Heart left ventricle (tissue), 16 donors: ENCODE measurements at regions not wholly inside any gene's neighbourhood (a gene's known extent, or its start where the extent isn't known, plus 50 kb on each side); places are given as distances from the start of the nearest gene placed in this dataset.

Experiments used
- ATAC-seq, 4 donors: fragments of 200-7000 bp; cut with Tn5 transposase; one replicate each; pipeline ENCODE4 v1.9.1; 2020 to 2022; ENCODE audit warnings: moderate library complexity in 4 of 4, mild to moderate bottlenecking in 3 of 4, moderate number of reproducible peaks in 1 of 4
- DNase-seq, 5 donors: peaks; one replicate each; pipeline ENCODE4 v3.0.0-alpha.2; 2020
- H3K27ac ChIP-seq, 12 donors: fragments of 200-600 bp; sonication (generic) in 4 of 12; one replicate each; pipeline versions ENCODE4 v1.5.0 to v1.8.0; 2016 to 2022; ENCODE audit warnings: mild to moderate bottlenecking in 2 of 12
- H3K27me3 ChIP-seq, 9 donors: fragments of 200-600 bp; sonication (generic) in 2 of 9; one replicate each; pipeline versions ENCODE4 v1.5.1 to v1.8.0; 2016 to 2022; ENCODE audit warnings: mild to moderate bottlenecking in 3 of 9
- H3K36me3 ChIP-seq, 9 donors: fragments of 200-600 bp; sonication (generic) in 2 of 9; one replicate each; pipeline versions ENCODE4 v1.5.0 to v1.8.0; 2018 to 2022; ENCODE audit warnings: mild to moderate bottlenecking in 2 of 9
- H3K4me1 ChIP-seq, 12 donors: fragments of 200-600 bp; sonication (generic) in 4 of 12; one replicate each; pipeline versions ENCODE4 v1.5.0 to v1.8.0; 2016 to 2022; ENCODE audit warnings: mild to moderate bottlenecking in 3 of 12
- H3K4me3 ChIP-seq, 12 donors: fragments of 200-600 bp; sonication (generic) in 4 of 12; one replicate each; pipeline versions ENCODE4 v1.5.0 to v1.8.0; 2017 to 2022; ENCODE audit warnings: mild to moderate bottlenecking in 9 of 12, moderate library complexity in 4 of 12
- H3K9me3 ChIP-seq, 12 donors: fragments of 200-600 bp; sonication (generic) in 4 of 12; one replicate each; pipeline versions ENCODE4 v1.5.0 to v1.8.0; 2016 to 2022; ENCODE audit warnings: mild to moderate bottlenecking in 1 of 12
- CTCF ChIP-seq, 12 donors: fragments of 200-600 bp; sonication (generic) in 4 of 12; IDR thresholded peaks; one replicate each; pipeline versions ENCODE4 v1.5.0 to v1.8.0; 2018 to 2022; ENCODE audit warnings: antibody characterized with exemption in 12 of 12, mild to moderate bottlenecking in 5 of 12
- POLR2A ChIP-seq, 2 donors: fragments of 450-650 bp; IDR thresholded peaks; one replicate each; pipeline ENCODE4 v1.6.1; 2017; ENCODE audit warnings: antibody characterized with exemption in 2 of 2, mild to moderate bottlenecking in 2 of 2, moderate library complexity in 2 of 2
- WGBS, 4 donors: extraction: QIAGEN DNeasy Blood & Tissue Kit in 2 of 4; methylation state at CpG; one replicate each; pipeline versions ENCODE4 v1.1.5 to v1.1.7; 2013 to 2018; 5-methylcytosine and 5-hydroxymethylcytosine counted together
- intact Hi-C, 10 donors: fragments of 100-400 bp; cut with DNase I; formaldehyde crosslinking; loops; one replicate each; pipeline versions ENCODE4 v1.11.1 to v1.14.2; 2022
- donor health status: ischemic (EF 13 %, LVEDD 7.1; RV severe dilation, severe dysfunction).
- donor health status: healthy with polysubstance abuse.
- donor health status: DM: no; HTN: yes; CAD: no.
- donor health status: DM: no; HTN: no; CAD: no.
- donor health status: ischemic (EF 25% LVEDD 6.9; RV normal size, moderate dysfunction).
- donor health status: ischemic (EF 25% LVEDD 5.7; RV mildly dilated, moderate dysfunction).
- donor health status: healthy.
- donor health status: DM: yes; HTN: yes; CAD: no.
- donor health status: ischemic (EF 35%, LVEDD 5.7; RV mildly dilated, moderate dysfunction).
- donor health status: nonischemic (EF 11% LVEDD 7.7; RV severe dilation, severe dysfunction).
- donor health status: DM: yes; HTN: yes; CAD: no.
- donor health status: PGD.
- donor health status: ischemic (EF 29% LVEDD 5.4; RV normal size, mild dysfunction).
- donor health status: nonischemic (EF 23%, LVEDD 6.1; RV moderate dilation, normal function).

GRCh38 chr5:29899583-29899982 lies 1293.9 kb upstream of the CDH6 start:
- Histone ChIP-seq H3K9me3 (peaks cover 0 to 10% (median 0%) of the 10 kb centered on the region in 12 donors), H3K36me3 (no peaks in the 10 kb centered on the region), H3K27ac (no peak overlapping the region), H3K27me3 (no peaks in the 10 kb centered on the region), H3K4me1 (no peaks in the 10 kb centered on the region), H3K4me3 (no peak overlapping the region)
- 56 to 63% (median 62%) methylated on average over 2 of the region's 2 CpGs for WGBS, 4 donors
- ATAC-seq (no peak), DNase-seq (no peak)
- TF ChIP-seq CTCF (IDR thresholded peaks at IDR 0.05) (no peak), POLR2A (IDR thresholded peaks at IDR 0.05) (no peak)
- intact Hi-C loops, result no loop called here

- Histone ChIP-seq H3K4me3 (no peak overlapping the region), H3K27ac (no peak overlapping the region), H3K27me3 (no peaks in the 10 kb centered on the region), H3K36me3 (no peaks in the 10 kb centered on the region), H3K9me3 (peaks cover 0 to 8% (median 0%) of the 10 kb centered on the region in 12 donors), H3K4me1 (no peaks in the 10 kb centered on the region)
- DNase-seq (no peak), ATAC-seq (no peak)
- intact Hi-C loops, result no loop called here
- TF ChIP-seq CTCF (IDR thresholded peaks at IDR 0.05) (no peak), POLR2A (IDR thresholded peaks at IDR 0.05) (no peak)
Measured at GRCh38 chr5:29897916-29898315, 1295.6 kb upstream of the CDH6 start.

- WGBS, 4 donors, result 54 to 70% (median 63%) methylated on average over 1 of the region's 1 CpG
- H3K4me1 ChIP-seq, result no peaks in the 10 kb centered on the region
- ATAC-seq (no peak), DNase-seq (no peak)
- peaks cover 0 to 8% (median 0%) of the 10 kb centered on the region in 12 donors for H3K9me3 ChIP-seq
- H3K4me3 ChIP-seq, result no peak overlapping the region
- no peak for TF ChIP-seq CTCF (IDR thresholded peaks at IDR 0.05)
- no peak for TF ChIP-seq POLR2A (IDR thresholded peaks at IDR 0.05)
- intact Hi-C loops, result no loop called here
- no peak overlapping the region for H3K27ac ChIP-seq
- H3K36me3 ChIP-seq, result no peaks in the 10 kb centered on the region
- H3K27me3 ChIP-seq, result no peaks in the 10 kb centered on the region
Measured at GRCh38 chr5:29896646-29897045, 1296.8 kb upstream of the CDH6 start.

- 59 to 70% (median 61%) methylated on average over 2 of the region's 2 CpGs for WGBS, 4 donors
- peaks cover 0 to 8% (median 0%) of the 10 kb centered on the region in 12 donors for H3K9me3 ChIP-seq
- ATAC-seq, result no peak
- intact Hi-C loops, result no loop called here
- no peaks in the 10 kb centered on the region for H3K27me3 ChIP-seq
- no peaks in the 10 kb centered on the region for H3K36me3 ChIP-seq
- no peak for DNase-seq
- no peak overlapping the region for H3K27ac ChIP-seq
- no peak overlapping the region for H3K4me3 ChIP-seq
- H3K4me1 ChIP-seq, result no peaks in the 10 kb centered on the region
- TF ChIP-seq CTCF (IDR thresholded peaks at IDR 0.05) (no peak), POLR2A (IDR thresholded peaks at IDR 0.05) (no peak)
Measured at GRCh38 chr5:29894668-29895067, 1298.8 kb upstream of the CDH6 start.
